ENCODE measurements at regions not wholly inside any gene's neighbourhood (a gene's known extent, or its start where the extent isn't known, plus 50 kb on each side); places are given as distances from the start of the nearest gene placed in this dataset.

- TF ChIP-seq HIC1 (tag by site-specific recombination; IDR thresholded peaks at IDR 0.05) (no peak), KLF8 (tag by site-specific recombination; IDR thresholded peaks at IDR 0.05) (no peak), ZNF2 (tag by site-specific recombination; IDR thresholded peaks at IDR 0.05) (no peak), IKZF3 (tag by site-specific recombination; IDR thresholded peaks at IDR 0.05) (no peak), ZNF791 (tag by site-specific recombination; IDR thresholded peaks at IDR 0.05) (no peak), ZBTB17 (tag by site-specific recombination; IDR thresholded peaks at IDR 0.05) (no peak), ZSCAN23 (tag by site-specific recombination; IDR thresholded peaks at IDR 0.05) (no peak), ZNF302 (tag by site-specific recombination; IDR thresholded peaks at IDR 0.05; ENCODE audit: low read depth) (no peak), ZNF530 (tag by site-specific recombination; IDR thresholded peaks at IDR 0.05; ENCODE audit: low read depth) (no peak), ZNF645 (tag by site-specific recombination; IDR thresholded peaks at IDR 0.05) (no peak), ZNF404 (tag by site-specific recombination; IDR thresholded peaks at IDR 0.05) (no peak), ZNF776 (tag by site-specific recombination; IDR thresholded peaks at IDR 0.05; ENCODE audit: borderline replicate concordance) (no peak), KLF7 (tag by site-specific recombination; IDR thresholded peaks at IDR 0.05; ENCODE audit: borderline replicate concordance) (no peak), ZNF488 (tag by site-specific recombination; IDR thresholded peaks at IDR 0.05) (no peak)
These were observed 1291.9 kb upstream of the EPHA6 start (continued) for GRCh38 chr3:95522449-95522848.

GRCh38 chr3:95539950-95540483 is 1274.4 kb upstream of the EPHA6 start:
- POLR2A ChIA-PET = no interaction called here
- Histone ChIP-seq H3K4me3 (ENCODE audit: low read depth, low read length) (no peak overlapping the region), H3K36me3 (ENCODE audit: control insufficient read depth in 2 of 2, insufficient read depth in 1 of 2, low read length in 2 of 2) (no peaks in the 10 kb centered on the region), H3K4me1 (ENCODE audit: control insufficient read depth, insufficient read depth, low read length) (no peaks in the 10 kb centered on the region), H3K27ac (ENCODE audit: extremely low read depth, low read depth, low read length) (no peak overlapping the region), H3K9me3 (ENCODE audit: control insufficient read depth, insufficient read depth, low read depth, low read length) (no peaks in the 10 kb centered on the region)
- TF ChIP-seq AEBP2 (tag by site-specific recombination; IDR thresholded peaks at IDR 0.05; ENCODE audit: borderline replicate concordance) (no peak), ZNF18 (tag by site-specific recombination; IDR thresholded peaks at IDR 0.05) (no peak)
- CTCF ChIA-PET = no interaction called here

- ChIA-PET POLR2A (no interaction called here), CTCF (no interaction called here)
- no peaks in the 10 kb centered on the region for H3K9me3 ChIP-seq (ENCODE audit: control insufficient read depth, insufficient read depth, low read depth, low read length)
- TF ChIP-seq ZNF521 (tag by site-specific recombination; IDR thresholded peaks at IDR 0.05) = no peak
- TF ChIP-seq KLF1 (tag by site-specific recombination; IDR thresholded peaks at IDR 0.05) = no peak
- TF ChIP-seq ZNF175 (tag by site-specific recombination; IDR thresholded peaks at IDR 0.05) = no peak
- TF ChIP-seq GLI4 (tag by site-specific recombination; IDR thresholded peaks at IDR 0.05) = no peak
- no peak for TF ChIP-seq ZNF561 (tag by site-specific recombination; IDR thresholded peaks at IDR 0.05; ENCODE audit: borderline replicate concordance)
- no peak for TF ChIP-seq ZNF792 (tag by site-specific recombination; IDR thresholded peaks at IDR 0.05)
- TF ChIP-seq ZNF514 (tag by site-specific recombination; IDR thresholded peaks at IDR 0.05) = no peak
- TF ChIP-seq ZBTB49 (tag by site-specific recombination; IDR thresholded peaks at IDR 0.05; ENCODE audit: low read depth) = no peak
- TF ChIP-seq ZNF768 (tag by site-specific recombination; IDR thresholded peaks at IDR 0.05) = no peak
- TF ChIP-seq ZBTB7A (tag by site-specific recombination; IDR thresholded peaks at IDR 0.05; ENCODE audit: low read depth) = no peak
These were observed 1248.9 kb upstream of the EPHA6 start for GRCh38 chr3:95565502-95565901.

More at GRCh38 chr3:95565502-95565901, 1248.9 kb upstream of the EPHA6 start:
- H3K27ac ChIP-seq (ENCODE audit: extremely low read depth, low read depth, low read length) = no peak overlapping the region
- H3K36me3 ChIP-seq (ENCODE audit: control insufficient read depth in 2 of 2, insufficient read depth in 1 of 2, low read length in 2 of 2) = no peaks in the 10 kb centered on the region
- H3K4me3 ChIP-seq (ENCODE audit: low read depth, low read length) = no peak overlapping the region
- no peaks in the 10 kb centered on the region for H3K4me1 ChIP-seq (ENCODE audit: control insufficient read depth, insufficient read depth, low read length)

Data from HEK293 (cell line).